ENCODE measurements at regions not wholly inside any gene's neighbourhood (a gene's known extent, or its start where the extent isn't known, plus 50 kb on each side); places are given as distances from the start of the nearest gene placed in this dataset.

DNA sequence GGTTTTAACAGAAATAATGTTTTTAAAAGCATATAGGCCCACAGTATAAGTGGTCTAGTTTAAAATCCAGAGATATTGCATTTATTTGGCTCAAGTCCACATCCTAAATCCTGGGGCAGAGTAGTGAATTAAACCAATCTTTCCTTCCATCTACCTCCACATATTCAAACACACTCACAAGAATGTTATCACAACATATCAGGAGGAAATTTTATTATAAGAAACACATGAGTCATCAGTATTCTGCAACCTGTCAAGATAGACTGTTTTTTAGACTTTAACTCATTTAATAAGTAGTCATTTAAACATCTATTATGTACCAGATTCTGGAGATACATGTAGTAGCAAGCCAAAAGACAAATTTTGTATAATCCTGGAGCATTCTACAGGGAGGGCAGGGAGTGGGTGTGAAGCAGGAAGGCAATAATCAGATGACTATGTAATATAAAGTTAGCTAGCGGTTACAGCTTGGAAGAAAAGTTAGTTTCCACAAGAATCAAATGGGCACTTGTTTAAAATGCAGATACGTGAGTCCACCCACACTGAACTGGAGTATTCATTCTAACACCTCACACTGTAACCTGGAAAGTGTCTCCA, 187.3 kb upstream of the PIK3R1 start:
- intact Hi-C loops (cut with micrococcal nuclease): no loop called here
- H3K9me3 Mint-ChIP-seq: peaks cover 2% of the 10 kb centered on the region

DNA sequence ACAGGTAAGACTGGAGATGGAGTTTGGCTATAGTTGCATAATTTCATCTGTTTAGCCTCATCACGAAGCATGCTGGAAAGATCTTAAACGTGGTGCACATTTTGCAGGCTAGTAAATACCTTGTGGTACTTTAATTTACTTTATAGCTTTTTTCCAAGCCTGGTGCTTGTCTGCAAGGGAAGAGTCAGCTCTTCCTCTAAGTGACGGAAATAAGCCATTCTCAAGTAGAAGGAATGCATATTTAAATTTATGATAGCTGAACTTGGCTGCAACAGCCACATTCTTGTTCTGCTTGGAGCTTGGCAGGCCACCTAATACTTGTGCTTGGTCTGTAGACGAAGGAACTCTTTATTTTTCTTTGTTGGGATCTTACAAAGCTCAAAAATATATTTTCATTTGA, 188.0 kb upstream of the PIK3R1 start:
- no peaks in the 10 kb centered on the region for H3K4me1 Mint-ChIP-seq

More for the DNA sequence above, 187.3 kb upstream of the PIK3R1 start:
- Mint-ChIP-seq H3K27ac (no peak overlapping the region), H3K27me3 (no peaks in the 10 kb centered on the region), H3K36me3 (ENCODE audit: low read depth) (no peaks in the 10 kb centered on the region), H3K4me3 (no peak overlapping the region), H3K4me1 (no peaks in the 10 kb centered on the region)
- CTCF ChIA-PET: no interaction called here
- POLR2A ChIA-PET: no interaction called here
- DNase-seq (no peak), ATAC-seq (ENCODE audit: low read depth) (no peak)
- TF ChIP-seq, protein P1, sequence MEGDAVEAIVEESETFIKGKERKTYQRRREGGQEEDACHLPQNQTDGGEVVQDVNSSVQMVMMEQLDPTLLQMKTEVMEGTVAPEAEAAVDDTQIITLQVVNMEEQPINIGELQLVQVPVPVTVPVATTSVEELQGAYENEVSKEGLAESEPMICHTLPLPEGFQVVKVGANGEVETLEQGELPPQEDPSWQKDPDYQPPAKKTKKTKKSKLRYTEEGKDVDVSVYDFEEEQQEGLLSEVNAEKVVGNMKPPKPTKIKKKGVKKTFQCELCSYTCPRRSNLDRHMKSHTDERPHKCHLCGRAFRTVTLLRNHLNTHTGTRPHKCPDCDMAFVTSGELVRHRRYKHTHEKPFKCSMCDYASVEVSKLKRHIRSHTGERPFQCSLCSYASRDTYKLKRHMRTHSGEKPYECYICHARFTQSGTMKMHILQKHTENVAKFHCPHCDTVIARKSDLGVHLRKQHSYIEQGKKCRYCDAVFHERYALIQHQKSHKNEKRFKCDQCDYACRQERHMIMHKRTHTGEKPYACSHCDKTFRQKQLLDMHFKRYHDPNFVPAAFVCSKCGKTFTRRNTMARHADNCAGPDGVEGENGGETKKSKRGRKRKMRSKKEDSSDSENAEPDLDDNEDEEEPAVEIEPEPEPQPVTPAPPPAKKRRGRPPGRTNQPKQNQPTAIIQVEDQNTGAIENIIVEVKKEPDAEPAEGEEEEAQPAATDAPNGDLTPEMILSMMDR (IDR thresholded peaks at IDR 0.05): no peak

DNA sequence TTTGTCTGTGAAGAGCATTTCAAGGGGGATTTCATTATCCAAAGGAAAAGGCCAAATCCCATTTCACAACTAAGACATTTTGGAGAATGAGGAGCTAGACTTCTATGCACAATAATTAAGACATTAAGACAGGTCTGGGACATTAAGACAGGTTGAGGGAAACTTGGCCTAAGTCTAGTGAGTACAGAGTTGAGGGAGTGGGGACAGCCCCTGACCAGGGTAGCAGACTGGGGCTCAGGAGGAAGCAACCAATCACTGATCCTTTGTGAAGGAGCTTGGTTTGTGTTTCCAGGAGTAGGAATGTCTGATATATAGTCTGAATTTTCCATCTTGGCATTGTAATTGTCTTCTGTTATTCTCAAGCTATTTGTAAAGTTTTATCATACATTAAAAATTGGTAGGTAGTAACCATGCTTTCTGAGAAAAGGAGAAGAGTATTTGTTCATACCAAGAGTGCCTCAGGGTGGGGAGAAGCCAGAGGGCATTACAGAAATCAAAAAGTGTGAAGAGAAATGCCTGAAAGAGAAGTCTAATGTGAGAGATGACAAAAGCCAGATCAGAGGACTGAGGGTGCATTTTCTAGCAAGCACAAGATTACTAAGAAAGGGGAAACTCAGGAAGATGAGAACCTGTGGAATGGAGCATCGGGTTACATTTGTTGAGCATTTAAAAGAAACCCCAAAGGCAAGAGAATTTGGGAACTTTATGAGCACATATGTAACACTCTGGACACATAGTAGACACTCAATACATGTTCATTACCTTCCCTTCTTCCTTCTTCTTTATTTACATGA, 189.3 kb upstream of the PIK3R1 start:
- ChIA-PET POLR2A (no interaction called here), CTCF (no interaction called here)
- TF ChIP-seq, protein P1 (IDR thresholded peaks at IDR 0.05): no peak
- DNase-seq (no peak), ATAC-seq (ENCODE audit: low read depth) (no peak)
- Mint-ChIP-seq H3K36me3 (ENCODE audit: low read depth) (no peaks in the 10 kb centered on the region), H3K9me3 (peaks cover 2% of the 10 kb centered on the region), H3K27me3 (no peaks in the 10 kb centered on the region), H3K4me1 (no peaks in the 10 kb centered on the region), H3K4me3 (no peak overlapping the region), H3K27ac (no peak overlapping the region)
- intact Hi-C loops (cut with micrococcal nuclease): no loop called here

More for the DNA sequence above, 188.0 kb upstream of the PIK3R1 start:
- Mint-ChIP-seq H3K36me3 (ENCODE audit: low read depth) (no peaks in the 10 kb centered on the region), H3K27me3 (no peaks in the 10 kb centered on the region), H3K27ac (no peak overlapping the region), H3K9me3 (peaks cover 2% of the 10 kb centered on the region), H3K4me3 (no peak overlapping the region)
- ATAC-seq (ENCODE audit: low read depth): no peak
- DNase-seq: no peak
- intact Hi-C loops (cut with micrococcal nuclease): no loop called here
- ChIA-PET POLR2A (no interaction called here), CTCF (no interaction called here)
- TF ChIP-seq, protein P1 (IDR thresholded peaks at IDR 0.05): no peak

DNA sequence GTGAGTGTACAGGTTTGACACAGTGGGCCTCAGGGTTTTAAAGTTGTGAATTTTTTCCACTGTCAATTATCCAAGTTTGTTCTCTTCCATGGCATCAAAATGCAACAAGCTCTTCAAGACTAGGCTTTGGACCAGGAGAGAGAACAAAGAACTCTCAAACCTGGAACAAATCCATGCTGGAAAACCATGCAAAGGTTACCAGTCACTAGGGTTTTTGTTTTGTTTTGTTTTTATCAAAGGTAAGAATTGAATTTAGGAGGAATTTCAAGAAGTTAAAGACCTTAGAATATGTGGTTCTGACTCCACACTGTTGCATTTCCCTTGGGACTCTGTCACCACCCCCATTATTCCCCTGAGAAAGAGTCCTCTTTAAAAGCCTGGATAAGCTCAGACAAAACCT, 191.1 kb upstream of the PIK3R1 start:
- H3K27me3 Mint-ChIP-seq: no peaks in the 10 kb centered on the region
- H3K36me3 Mint-ChIP-seq (ENCODE audit: low read depth): no peaks in the 10 kb centered on the region
- peaks cover 2% of the 10 kb centered on the region for H3K9me3 Mint-ChIP-seq
- no peaks in the 10 kb centered on the region for H3K4me1 Mint-ChIP-seq
- POLR2A ChIA-PET: no interaction called here
- TF ChIP-seq, protein P1 (IDR thresholded peaks at IDR 0.05): no peak
- DNase-seq (no peak), ATAC-seq (ENCODE audit: low read depth) (no peak)
- CTCF ChIA-PET: no interaction called here
- intact Hi-C loops (cut with micrococcal nuclease): no loop called here
- no peak overlapping the region for H3K4me3 Mint-ChIP-seq
- no peak overlapping the region for H3K27ac Mint-ChIP-seq

DNA sequence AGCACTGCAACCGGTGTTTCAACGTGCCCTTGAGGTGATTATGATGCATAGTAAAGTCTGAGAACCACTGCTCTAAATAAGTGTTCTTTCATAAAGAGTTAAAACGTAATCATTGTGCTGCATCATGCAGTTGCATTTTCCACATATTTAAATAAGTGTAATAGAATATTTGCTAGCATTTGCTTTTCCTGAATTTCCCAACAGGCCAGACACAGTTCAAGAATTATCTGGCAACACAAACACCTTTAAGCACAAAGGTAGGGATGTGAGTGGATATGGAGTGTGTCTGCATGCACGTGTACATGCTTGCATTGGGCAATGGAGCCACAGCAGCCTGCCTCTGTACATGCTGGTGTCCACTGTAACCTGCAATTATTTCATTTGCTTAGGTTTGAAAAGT, 193.6 kb upstream of the PIK3R1 start:
- no peaks in the 10 kb centered on the region for H3K4me1 Mint-ChIP-seq
- no peak for DNase-seq

More for the DNA sequence above, 193.6 kb upstream of the PIK3R1 start:
- Mint-ChIP-seq H3K4me3 (no peak overlapping the region), H3K36me3 (ENCODE audit: low read depth) (no peaks in the 10 kb centered on the region), H3K9me3 (peaks cover 2% of the 10 kb centered on the region), H3K27ac (no peak overlapping the region), H3K27me3 (no peaks in the 10 kb centered on the region)
- TF ChIP-seq, protein P1 (IDR thresholded peaks at IDR 0.05): no peak
- CTCF ChIA-PET: no interaction called here
- POLR2A ChIA-PET: no interaction called here
- no peak for ATAC-seq (ENCODE audit: low read depth)
- intact Hi-C loops (cut with micrococcal nuclease): no loop called here

Measured in activated B cell treated with CpG ODN at 0.5 μM for 24 hours (primary cell).